ENCODE measurements at regions not wholly inside any gene's neighbourhood (a gene's known extent, or its start where the extent isn't known, plus 50 kb on each side); places are given as distances from the start of the nearest gene placed in this dataset.

DNA sequence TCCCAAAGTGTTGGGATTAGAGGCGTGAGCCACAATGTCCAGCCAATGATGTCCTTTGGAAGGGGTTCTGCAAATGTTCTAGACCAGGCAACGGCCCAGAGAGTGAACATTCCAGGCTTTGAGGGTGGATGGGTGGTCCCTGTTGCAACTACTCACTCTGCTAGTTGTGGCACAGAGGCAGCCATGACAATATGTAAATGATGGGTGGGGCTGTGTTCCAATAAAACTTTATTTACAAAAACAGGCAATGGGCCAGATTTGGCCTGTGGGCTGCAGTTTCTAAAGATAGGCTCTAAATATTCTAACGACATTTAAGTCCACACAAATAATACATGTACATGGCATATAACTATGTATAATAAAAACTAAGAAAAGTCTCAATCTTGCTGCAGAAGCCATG, 276.3 kb downstream of the CTTN start:
- TF ChIP-seq, protein P1, sequence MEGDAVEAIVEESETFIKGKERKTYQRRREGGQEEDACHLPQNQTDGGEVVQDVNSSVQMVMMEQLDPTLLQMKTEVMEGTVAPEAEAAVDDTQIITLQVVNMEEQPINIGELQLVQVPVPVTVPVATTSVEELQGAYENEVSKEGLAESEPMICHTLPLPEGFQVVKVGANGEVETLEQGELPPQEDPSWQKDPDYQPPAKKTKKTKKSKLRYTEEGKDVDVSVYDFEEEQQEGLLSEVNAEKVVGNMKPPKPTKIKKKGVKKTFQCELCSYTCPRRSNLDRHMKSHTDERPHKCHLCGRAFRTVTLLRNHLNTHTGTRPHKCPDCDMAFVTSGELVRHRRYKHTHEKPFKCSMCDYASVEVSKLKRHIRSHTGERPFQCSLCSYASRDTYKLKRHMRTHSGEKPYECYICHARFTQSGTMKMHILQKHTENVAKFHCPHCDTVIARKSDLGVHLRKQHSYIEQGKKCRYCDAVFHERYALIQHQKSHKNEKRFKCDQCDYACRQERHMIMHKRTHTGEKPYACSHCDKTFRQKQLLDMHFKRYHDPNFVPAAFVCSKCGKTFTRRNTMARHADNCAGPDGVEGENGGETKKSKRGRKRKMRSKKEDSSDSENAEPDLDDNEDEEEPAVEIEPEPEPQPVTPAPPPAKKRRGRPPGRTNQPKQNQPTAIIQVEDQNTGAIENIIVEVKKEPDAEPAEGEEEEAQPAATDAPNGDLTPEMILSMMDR (conservative IDR thresholded peaks at IDR 0.05), result no peak
- TF ChIP-seq EZH2 (IDR thresholded peaks at IDR 0.05; ENCODE audit: low read depth), result no peak
